ENCODE measurements at regions not wholly inside any gene's neighbourhood (a gene's known extent, or its start where the extent isn't known, plus 50 kb on each side); places are given as distances from the start of the nearest gene placed in this dataset.

DNA sequence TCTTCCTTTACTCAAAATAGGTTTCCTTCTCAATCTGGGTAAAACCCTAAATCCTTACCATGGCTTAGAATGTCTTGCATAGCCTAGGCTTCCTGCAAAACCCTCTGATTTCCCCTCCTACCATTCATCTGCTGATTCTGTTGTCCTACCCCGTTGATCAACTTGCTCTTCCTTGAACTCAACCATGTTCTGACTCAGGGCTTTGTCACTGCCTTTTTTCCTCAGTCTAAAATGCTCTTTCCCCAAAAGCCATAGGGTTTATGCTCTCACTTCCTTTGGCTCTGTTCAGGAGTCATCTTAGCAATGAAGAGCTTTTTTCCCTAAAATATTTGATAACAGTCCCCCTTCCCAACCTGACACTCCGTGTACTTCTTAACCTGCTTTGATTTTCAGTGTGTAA lies 79.4 kb upstream of the IZUMO3 start:
- intact Hi-C loops (cut with DNase I) = no loop called here

DNA sequence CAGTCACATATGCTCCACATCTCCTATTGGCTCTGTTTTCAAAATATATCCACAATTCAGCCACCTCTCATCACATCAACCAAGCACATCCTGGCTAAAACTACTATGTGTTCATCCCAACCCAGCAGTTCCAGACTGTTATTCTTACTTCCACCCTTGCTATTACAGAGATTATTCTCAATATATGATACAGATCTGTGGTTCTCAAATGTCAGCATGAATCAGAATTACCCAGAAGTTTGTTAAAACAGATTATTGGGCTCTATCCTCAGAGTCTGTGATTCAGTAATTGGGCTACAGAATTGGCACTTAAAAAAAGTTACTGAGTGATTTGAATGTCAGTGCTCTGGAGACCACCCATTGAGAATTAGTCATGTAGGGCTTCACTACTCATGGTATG lies 78.8 kb upstream of the IZUMO3 start:
- ATAC-seq (no peak), DNase-seq (no peak)
- Histone ChIP-seq H3K9me3 (no peaks in the 10 kb centered on the region), H3K27ac (no peak overlapping the region), H3K27me3 (no peaks in the 10 kb centered on the region), H3K36me3 (no peaks in the 10 kb centered on the region), H3K4me3 (no peak overlapping the region), H3K4me1 (no peaks in the 10 kb centered on the region)
- TF ChIP-seq, protein P1, sequence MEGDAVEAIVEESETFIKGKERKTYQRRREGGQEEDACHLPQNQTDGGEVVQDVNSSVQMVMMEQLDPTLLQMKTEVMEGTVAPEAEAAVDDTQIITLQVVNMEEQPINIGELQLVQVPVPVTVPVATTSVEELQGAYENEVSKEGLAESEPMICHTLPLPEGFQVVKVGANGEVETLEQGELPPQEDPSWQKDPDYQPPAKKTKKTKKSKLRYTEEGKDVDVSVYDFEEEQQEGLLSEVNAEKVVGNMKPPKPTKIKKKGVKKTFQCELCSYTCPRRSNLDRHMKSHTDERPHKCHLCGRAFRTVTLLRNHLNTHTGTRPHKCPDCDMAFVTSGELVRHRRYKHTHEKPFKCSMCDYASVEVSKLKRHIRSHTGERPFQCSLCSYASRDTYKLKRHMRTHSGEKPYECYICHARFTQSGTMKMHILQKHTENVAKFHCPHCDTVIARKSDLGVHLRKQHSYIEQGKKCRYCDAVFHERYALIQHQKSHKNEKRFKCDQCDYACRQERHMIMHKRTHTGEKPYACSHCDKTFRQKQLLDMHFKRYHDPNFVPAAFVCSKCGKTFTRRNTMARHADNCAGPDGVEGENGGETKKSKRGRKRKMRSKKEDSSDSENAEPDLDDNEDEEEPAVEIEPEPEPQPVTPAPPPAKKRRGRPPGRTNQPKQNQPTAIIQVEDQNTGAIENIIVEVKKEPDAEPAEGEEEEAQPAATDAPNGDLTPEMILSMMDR (IDR thresholded peaks at IDR 0.05) = no peak
- intact Hi-C loops (cut with DNase I) = no loop called here

More for the DNA sequence above, 79.4 kb upstream of the IZUMO3 start:
- H3K4me1 ChIP-seq = no peaks in the 10 kb centered on the region
- H3K36me3 ChIP-seq = no peaks in the 10 kb centered on the region
- H3K9me3 ChIP-seq = no peaks in the 10 kb centered on the region
- no peak overlapping the region for H3K4me3 ChIP-seq
- H3K27me3 ChIP-seq = no peaks in the 10 kb centered on the region
- TF ChIP-seq, protein P1 (IDR thresholded peaks at IDR 0.05) = no peak
- ATAC-seq (no peak), DNase-seq (no peak)
- H3K27ac ChIP-seq = no peak overlapping the region

DNA sequence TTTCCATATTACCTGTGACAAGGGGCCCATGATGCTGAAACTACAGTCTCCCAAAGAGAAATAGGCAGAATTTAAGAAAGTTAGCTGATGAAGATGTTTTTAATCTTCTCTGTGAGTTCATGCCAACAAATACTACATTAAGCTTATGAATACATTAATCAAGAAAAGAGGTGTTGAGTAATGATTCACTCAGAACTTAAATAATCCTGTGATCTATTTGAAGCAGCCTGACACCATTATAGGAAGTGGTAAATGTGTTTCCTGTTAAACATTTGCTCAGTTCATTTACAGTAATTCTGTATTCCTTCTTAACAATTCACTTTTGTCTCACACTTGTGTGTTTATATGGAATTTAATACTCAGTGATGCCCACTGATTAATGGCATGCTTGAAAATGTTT lies 75.0 kb upstream of the IZUMO3 start:
- TF ChIP-seq, protein P1 (IDR thresholded peaks at IDR 0.05) = no peak
- H3K27me3 ChIP-seq = no peaks in the 10 kb centered on the region

DNA sequence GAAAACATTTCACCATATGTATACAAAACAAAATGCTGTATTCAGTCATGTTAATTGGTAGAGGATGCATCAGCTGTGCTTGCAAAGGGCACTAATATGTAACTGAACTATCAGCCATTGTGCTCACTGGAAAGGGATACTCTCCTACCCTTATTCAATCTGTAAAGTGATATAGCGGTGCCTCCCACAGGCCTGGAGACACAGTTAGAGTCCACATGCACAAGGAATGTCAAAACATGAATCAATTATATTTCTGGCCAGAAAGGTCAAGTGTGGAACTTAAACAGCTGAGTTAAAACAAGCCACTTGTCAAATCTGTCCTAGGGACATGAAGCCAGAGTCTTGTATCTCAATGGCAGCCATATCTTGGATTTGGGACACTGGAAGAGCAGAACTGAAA lies 71.2 kb upstream of the IZUMO3 start:
- Histone ChIP-seq H3K27ac (no peak overlapping the region), H3K9me3 (no peaks in the 10 kb centered on the region), H3K27me3 (no peaks in the 10 kb centered on the region), H3K4me1 (no peaks in the 10 kb centered on the region), H3K4me3 (no peak overlapping the region), H3K36me3 (no peaks in the 10 kb centered on the region)
- DNase-seq = no peak
- intact Hi-C loops (cut with DNase I) = no loop called here
- TF ChIP-seq, protein P1 (IDR thresholded peaks at IDR 0.05) = no peak
- ATAC-seq = no peak

More for the DNA sequence above, 75.0 kb upstream of the IZUMO3 start:
- ATAC-seq (no peak), DNase-seq (no peak)
- Histone ChIP-seq H3K4me3 (no peak overlapping the region), H3K27ac (no peak overlapping the region), H3K36me3 (no peaks in the 10 kb centered on the region), H3K9me3 (no peaks in the 10 kb centered on the region), H3K4me1 (no peaks in the 10 kb centered on the region)
- intact Hi-C loops (cut with DNase I) = no loop called here

- TF ChIP-seq, protein P1 (IDR thresholded peaks at IDR 0.05) = no peak
- intact Hi-C loops (cut with DNase I) = no loop called here
Measured at GRCh38 chr9:24614070-24614469, 68.4 kb upstream of the IZUMO3 start.

DNA sequence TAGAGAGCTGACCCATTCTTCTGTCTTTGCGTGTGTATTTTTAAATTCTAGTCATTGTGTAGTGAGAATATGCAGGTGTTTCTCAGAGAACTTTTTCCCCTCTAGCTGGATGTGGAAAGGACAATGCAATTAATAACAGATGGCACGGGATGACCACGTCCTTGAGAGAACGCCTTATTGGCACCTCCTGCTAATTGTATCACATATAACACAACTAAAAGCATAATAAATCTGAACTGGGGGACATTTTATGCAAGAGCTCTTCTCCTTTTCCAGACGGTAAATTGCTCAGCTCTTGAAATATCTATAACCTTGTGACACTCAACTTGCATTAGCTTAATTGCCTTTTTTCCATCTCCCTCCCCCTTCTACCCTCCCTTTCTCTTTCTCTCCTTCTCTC lies 62.9 kb upstream of the IZUMO3 start:
- DNase-seq = no peak
- H3K27me3 ChIP-seq = no peaks in the 10 kb centered on the region
- TF ChIP-seq, protein P1 (IDR thresholded peaks at IDR 0.05) = no peak

More at GRCh38 chr9:24614070-24614469, 68.4 kb upstream of the IZUMO3 start:
- no peak overlapping the region for H3K4me3 ChIP-seq
- no peaks in the 10 kb centered on the region for H3K4me1 ChIP-seq
- H3K27ac ChIP-seq = no peak overlapping the region
- H3K36me3 ChIP-seq = no peaks in the 10 kb centered on the region
- H3K27me3 ChIP-seq = no peaks in the 10 kb centered on the region
- ATAC-seq (no peak), DNase-seq (no peak)
- no peaks in the 10 kb centered on the region for H3K9me3 ChIP-seq

More for the DNA sequence above, 62.9 kb upstream of the IZUMO3 start:
- Histone ChIP-seq H3K36me3 (no peaks in the 10 kb centered on the region), H3K27ac (no peak overlapping the region), H3K9me3 (no peaks in the 10 kb centered on the region), H3K4me1 (no peaks in the 10 kb centered on the region), H3K4me3 (no peak overlapping the region)
- intact Hi-C loops (cut with DNase I) = no loop called here
- ATAC-seq = no peak

All from upper lobe of right lung (tissue), 1 donor.